ENCODE measurements at regions not wholly inside any gene's neighbourhood (a gene's known extent, or its start where the extent isn't known, plus 50 kb on each side); places are given as distances from the start of the nearest gene placed in this dataset.

DNA sequence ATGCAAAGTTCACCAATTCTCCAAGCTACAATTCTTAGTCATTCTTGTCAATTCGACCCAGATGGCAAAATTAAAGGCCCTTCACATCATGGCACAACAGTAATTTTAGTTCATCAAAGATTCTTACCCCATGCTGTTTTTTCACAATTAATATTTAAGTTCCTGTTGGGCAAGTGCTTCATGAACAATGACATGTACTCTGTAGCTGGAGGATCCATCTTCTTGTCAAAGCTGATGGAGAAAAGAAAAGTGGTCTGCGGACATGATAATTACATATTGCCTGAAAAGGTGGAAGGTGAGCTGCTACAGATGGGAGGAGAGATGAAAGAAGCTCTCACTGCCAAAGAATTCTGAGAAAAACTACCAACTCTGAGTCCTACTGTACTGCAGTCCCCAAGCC is 1370.3 kb upstream of the SLC10A2 start:
- no peak for DNase-seq

GRCh38 chr13:104431895-104432294 is 1365.7 kb upstream of the SLC10A2 start:
- DNase-seq, result no peak

DNA sequence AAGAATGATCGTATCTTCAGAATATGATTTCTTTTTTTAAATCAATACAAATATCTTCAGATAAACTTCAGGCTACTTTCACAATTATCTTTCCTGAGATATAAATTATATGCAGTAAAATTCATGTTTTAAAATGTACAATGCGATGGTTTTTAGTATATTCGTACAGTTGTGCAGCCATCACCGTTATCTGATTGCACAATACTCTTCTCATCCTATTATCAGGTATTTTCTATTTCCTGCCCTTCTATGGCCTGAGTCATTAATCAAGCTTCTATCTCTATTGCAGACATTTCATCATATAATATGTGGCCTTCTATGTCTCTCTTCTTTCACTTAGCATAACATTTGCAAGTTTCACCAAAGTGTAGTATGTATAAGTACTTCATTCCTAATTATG is 1360.2 kb upstream of the SLC10A2 start:
- DNase-seq, result peak; percentile 60

- no peak for DNase-seq
Observed at GRCh38 chr13:104422668-104423067, 1356.5 kb upstream of the SLC10A2 start.

- no peak for DNase-seq
Observed at GRCh38 chr13:104416973-104417372, 1350.8 kb upstream of the SLC10A2 start.

GRCh38 chr13:104414771-104415170 is 1348.6 kb upstream of the SLC10A2 start:
- DNase-seq, result no peak

DNA sequence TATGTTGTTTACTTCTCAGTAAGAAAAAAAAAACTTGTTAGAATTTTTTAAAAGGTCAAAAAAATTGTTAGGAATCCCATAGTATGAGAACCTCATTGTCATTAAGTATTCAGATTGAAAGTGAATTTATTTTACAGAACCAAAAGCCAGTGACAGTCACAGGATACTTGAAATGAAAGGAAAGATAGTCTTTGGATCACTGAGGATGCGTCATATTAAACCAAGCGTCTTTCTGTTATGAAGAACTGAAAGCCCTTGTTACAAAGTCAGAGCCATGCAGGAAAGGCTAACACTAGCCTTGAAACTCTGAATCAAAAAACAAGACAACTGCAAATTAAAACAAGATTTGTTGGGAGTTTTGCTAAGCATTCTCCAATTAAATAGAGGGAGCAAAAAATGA is 1348.0 kb upstream of the SLC10A2 start:
- no peak for DNase-seq

DNA sequence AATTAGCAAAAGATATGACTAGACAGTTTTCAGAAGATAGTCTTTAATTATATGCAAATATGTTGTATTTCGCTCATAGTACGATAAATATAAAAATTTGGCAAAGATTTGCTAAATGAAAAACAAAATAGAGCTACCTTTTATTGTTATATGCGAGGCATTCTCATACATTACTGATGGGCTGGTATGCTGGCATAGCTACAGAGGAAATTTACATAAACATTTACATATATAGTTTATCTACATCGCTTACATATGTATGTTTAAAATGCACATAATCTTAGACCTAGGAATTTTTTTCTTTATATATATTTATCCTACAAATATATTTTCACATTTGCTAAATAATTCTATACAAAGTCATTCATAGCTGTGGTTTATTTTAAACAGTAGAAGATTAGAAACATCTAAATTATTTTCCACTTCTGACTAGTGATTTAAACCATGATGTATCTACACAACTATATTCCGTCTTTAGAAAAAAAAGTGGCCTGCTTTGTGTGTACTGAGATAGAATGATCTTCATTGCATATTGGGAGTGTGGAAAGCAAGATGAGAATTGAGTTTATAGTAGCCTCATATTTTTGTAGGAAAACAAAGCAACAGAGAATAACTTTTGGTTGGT is 1345.0 kb upstream of the SLC10A2 start:
- DNase-seq, result no peak

- no peak for DNase-seq
Observed at GRCh38 chr13:104408733-104409132, 1342.5 kb upstream of the SLC10A2 start.

DNA sequence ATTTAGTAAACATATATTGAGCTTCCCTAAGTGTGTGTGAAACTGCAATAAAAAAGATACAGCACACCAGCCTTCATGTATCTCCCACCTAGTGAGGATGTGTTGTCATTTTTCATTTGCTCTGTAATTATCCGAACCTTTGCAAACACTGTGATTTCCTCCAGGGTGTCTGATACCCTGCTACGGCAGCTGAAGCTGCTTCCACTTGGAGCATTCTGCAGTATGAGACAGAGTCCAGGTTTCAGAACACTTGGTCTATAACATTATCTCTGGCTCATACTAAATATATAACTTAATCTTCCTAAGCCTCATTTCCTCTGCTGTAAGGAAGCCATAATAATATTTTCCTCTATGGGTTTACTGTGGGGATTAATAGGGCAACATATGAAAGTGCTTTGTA is 1338.1 kb upstream of the SLC10A2 start:
- no peak for DNase-seq

DNA sequence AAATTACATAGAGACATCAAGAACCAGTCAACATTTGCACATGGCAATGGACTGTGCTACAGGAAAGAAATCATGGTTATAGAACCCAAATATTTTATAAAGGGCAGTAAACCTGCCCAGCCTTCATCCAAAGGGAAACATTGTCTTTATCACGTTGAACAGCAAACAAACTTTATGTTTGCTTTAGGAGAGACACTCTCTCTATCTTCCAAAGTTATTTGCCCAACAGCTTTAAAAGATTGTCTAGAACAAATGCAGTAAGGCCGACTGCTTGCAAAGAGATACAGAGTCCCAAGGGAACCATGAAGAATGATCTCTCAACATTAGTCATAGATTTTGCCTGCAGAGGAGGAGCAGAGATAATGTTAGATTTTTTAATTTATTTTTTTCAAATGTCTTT is 1323.5 kb upstream of the SLC10A2 start:
- DNase-seq, result no peak

GRCh38 chr13:104387510-104387909 is 1321.3 kb upstream of the SLC10A2 start:
- no peak for DNase-seq

DNA sequence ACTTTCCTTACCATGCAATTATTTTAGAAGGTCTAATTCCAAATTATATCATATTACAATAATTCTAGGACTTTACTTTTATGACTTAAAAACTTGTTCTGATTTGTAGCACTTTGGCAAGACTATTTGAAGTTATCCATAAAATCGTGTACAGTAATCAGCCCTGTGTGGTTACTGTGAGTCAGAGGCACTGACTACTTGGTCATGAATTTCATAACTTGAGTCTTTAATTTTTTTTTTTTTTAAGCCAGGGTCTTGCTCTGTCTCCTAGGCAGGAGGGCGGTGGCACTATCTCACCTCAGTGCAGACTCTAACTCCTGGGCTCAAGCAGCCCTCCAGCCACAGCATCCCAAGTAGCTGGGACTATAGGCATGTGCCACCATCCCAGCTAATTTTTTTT is 1319.2 kb upstream of the SLC10A2 start:
- DNase-seq, result no peak

- DNase-seq, result no peak
Observed at GRCh38 chr13:104382951-104383350, 1316.7 kb upstream of the SLC10A2 start.

DNA sequence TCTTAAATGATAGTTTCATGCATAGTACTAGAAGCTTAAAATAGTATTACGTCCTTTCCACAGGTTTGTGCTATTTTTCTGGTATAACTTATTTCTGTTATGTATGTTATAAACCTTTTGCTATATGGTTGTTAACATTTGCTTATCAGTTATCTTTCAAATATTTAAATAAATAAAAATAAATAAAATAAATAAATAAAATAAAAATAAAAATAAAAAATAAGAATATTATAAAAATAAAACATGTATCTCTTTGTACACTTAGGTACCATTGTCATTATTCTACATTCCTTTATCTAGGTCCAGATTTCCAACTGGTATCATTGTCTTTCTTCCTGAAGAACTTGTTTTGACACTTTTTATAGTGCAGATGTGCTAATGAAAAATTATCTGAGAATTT is 1310.4 kb upstream of the SLC10A2 start:
- no peak for DNase-seq

DNA sequence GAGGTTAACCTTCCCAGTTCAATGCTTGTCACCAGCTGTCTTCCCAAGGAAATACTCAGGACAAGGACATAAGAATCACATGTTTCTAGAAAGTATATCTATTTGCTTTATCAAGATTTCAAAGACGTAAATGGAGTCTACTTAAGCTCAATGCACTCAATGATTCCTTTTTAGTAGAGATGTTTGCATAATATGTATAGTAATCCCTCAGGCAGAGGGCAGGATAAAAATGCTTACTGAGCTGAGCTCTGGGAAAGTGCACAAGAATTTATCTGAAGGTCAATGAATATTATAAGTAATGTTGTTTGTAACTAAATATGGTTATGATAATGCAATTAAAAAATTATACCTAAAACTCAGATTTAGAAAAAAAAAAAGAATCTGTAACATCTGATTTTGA is 1309.4 kb upstream of the SLC10A2 start:
- no peak for DNase-seq

DNA sequence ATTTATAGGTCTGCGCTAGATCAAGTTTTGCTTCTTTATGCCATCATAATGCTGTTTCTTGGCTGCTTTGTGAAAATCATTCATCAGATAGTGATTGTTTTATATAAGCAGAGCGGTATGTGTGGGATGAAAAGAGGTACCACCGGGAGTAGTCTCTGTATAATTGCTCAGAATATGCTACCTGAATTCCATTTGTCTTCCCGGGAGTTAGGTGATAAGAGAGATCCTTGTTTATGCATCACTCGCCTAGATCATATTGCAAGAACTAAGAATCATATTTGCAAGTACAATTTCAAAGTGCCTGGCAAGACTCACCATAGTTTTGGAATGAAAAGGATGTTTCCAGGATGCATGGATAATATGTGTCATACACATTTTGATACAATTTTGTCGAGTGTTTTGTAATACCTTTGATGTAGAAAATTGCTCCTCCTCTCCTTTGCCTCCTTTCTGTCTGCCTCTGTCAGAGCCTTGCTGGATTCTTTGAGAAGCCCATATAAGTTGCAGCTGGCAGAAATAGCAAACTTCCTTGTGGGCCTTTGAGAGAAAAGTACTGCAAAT is 1306.0 kb upstream of the SLC10A2 start:
- DNase-seq, result no peak

DNA sequence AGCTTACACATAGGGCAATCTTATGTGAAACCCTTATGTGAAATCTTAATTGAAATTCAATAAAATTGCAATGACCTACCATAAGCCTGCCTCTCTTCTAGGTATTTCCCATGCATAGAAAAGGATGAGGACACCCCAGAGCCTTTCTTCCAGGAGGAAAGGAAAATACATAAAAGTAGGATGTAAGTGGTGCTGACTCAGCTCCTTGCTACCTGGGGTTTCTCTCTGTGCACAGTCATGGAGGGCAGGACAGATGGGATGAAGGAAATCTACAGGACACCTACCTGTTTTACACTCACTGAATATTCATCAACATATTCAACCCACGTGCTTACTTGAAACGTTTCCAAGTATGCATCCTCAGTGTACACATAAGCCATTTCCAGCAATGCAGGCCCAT is 1299.2 kb upstream of the SLC10A2 start:
- DNase-seq, result no peak

DNA sequence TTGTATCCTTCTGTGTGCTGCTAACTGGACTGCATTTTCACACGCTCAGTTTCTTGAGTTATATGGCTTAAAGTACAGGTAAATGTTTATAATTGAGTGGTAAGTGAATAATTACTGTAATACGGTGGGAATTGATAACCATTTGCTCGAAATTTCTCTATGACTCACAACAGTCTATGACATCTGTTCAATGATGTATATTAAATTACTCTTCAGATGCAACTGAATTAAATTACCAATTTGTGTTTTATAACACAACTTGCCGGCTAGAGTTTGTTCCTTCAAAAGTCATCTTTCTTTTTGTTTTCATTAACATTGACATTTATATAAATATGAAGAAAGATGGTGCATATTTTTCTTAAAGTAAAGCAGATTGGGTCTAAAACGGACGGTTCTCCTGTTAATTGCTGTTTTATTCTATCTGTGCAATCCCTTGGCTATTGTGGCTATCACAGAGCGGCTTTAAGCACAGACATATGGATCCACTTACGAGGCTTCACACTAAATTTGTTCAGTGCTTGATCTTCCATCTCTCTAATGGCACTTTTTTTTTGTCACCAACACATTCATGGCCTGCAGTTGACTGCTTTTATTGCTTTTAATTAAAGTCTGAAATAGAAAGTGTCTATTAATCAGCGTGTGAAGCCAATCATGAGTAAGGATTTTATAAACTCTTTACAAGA is 1291.6 kb upstream of the SLC10A2 start:
- no peak for DNase-seq

GRCh38 chr13:104357174-104357573 is 1291.0 kb upstream of the SLC10A2 start:
- DNase-seq, result no peak

- no peak for DNase-seq
Observed at GRCh38 chr13:104355041-104355670, 1288.9 kb upstream of the SLC10A2 start.

- no peak for DNase-seq
Observed at GRCh38 chr13:104327211-104327610, 1261.0 kb upstream of the SLC10A2 start.

DNA sequence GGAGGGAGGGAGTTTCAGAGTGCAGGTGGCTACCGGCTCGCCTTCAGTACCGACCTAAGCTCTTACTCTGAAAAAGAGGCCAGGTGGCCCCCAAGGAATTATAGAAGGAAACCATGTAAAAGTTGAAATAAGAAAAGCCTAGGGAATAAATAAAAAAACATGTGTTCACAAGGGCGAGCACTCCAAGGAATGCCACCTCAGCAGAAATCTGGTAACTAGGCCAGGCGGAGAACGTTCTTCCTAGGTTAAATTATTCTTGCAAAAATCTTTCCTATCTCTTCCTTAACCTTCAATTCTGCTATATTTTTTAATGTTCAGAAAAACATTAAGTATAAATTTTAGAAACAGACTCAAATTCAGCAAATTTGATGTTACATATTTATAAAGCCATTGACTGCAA is 1260.3 kb upstream of the SLC10A2 start:
- no peak for DNase-seq

DNA sequence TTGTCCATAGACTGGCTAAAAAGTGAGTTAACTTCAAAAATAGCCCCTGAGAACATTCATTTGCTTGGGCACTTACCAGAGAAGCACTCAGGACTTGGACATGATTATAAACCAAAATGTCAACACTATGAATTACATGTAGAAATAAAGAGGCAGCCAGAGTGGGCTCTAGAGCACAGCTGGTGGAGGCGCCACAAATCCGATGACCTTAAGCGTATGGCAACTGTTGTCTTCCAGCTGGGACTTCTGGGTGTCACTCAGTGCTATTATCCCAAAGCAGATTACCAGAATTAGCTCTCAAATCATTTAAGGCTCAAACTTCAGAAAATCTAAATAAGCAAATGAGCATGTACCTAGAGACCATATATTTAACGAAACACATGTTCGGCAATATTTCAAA is 1255.5 kb upstream of the SLC10A2 start:
- DNase-seq, result no peak

All from NCI-H1105 (cell line).